ENCODE measurements at regions not wholly inside any gene's neighbourhood (a gene's known extent, or its start where the extent isn't known, plus 50 kb on each side); places are given as distances from the start of the nearest gene placed in this dataset.

DNA sequence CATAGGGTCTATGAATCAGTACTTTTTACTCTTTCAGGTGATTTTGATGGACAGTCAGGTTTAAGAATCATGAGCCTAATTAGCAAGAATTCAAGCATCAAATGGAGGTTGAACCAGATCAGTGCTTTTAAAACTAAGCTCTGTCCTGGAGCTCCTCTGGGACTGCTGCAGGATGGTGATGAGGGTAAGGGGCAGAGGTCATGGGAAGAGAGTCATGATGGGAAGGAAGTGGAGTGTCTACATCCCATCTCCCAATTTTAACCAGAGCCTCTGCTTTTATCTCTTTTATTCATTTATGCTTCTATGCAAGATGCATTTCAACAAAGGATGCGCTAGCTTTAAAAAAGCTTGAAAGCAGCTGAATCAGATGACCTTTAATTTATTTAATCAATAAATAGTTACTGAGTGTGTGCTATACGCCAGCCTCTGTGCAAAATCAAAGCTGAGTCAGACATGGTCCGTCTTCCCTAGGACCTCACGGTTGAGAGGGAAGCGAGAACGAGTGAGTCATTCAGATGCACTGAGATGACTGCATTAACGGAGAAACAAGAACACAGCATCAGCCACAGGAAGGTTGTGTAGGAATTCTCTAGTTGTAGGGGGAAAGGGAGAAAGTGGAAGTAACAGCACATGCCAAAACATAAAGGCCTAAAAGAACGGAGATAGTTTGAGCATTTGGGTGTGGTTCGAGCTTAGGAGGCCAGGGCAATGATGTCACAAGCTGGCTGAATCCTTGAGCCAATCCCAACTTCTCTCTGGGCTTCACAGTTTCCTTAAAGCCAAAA is 441.6 kb upstream of the BRINP1 start:
- H3K4me3 ChIP-seq (ENCODE audit: low read depth, low read length), result no peak overlapping the region
- no peaks in the 10 kb centered on the region for H3K36me3 ChIP-seq (ENCODE audit: control insufficient read depth in 2 of 2, insufficient read depth in 1 of 2, low read length in 2 of 2)
- no peaks in the 10 kb centered on the region for H3K9me3 ChIP-seq (ENCODE audit: control insufficient read depth, insufficient read depth, low read depth, low read length)
- ChIA-PET POLR2A (no interaction called here), CTCF (interaction anchor here (0.7 kb wide), 1 partner anchor 356 kb away, joined by 3 read pairs; no protein-coding TSS in a partner anchor)
- H3K27ac ChIP-seq (ENCODE audit: extremely low read depth, low read depth, low read length), result no peak overlapping the region
- H3K4me1 ChIP-seq (ENCODE audit: control insufficient read depth, insufficient read depth, low read length), result no peaks in the 10 kb centered on the region
- TF ChIP-seq ZNF48 (tag by site-specific recombination; IDR thresholded peaks at IDR 0.05) (no peak), PRDM1 (tag by site-specific recombination; IDR thresholded peaks at IDR 0.05) (peak; percentile 53; the same call in 1 of the 2 replicates)

DNA sequence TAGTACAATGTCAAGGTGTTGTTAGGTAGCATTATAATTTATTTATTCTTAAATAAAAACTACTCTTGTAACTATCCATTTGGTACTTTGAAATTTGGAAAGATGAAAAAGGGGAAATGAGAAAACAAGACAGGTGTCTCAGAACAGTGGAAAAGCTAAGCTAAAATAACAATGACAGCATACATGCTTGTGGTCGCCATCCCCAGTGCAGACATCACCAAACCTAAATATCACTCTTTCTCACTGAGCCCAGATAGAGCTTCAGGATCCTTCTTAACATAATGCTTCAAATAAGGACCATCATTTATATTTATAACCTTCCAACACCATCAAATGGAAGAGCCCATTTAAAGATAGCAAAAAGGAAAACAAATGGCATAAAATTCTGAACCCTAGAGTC is 434.4 kb upstream of the BRINP1 start:
- no peak for TF ChIP-seq GLI4 (tag by site-specific recombination; IDR thresholded peaks at IDR 0.05)
- TF ChIP-seq ZNF549 (tag by site-specific recombination; IDR thresholded peaks at IDR 0.05), result no peak
- TF ChIP-seq ZNF366 (tag by site-specific recombination; conservative IDR thresholded peaks at IDR 0.05), result no peak
- TF ChIP-seq, protein P1, sequence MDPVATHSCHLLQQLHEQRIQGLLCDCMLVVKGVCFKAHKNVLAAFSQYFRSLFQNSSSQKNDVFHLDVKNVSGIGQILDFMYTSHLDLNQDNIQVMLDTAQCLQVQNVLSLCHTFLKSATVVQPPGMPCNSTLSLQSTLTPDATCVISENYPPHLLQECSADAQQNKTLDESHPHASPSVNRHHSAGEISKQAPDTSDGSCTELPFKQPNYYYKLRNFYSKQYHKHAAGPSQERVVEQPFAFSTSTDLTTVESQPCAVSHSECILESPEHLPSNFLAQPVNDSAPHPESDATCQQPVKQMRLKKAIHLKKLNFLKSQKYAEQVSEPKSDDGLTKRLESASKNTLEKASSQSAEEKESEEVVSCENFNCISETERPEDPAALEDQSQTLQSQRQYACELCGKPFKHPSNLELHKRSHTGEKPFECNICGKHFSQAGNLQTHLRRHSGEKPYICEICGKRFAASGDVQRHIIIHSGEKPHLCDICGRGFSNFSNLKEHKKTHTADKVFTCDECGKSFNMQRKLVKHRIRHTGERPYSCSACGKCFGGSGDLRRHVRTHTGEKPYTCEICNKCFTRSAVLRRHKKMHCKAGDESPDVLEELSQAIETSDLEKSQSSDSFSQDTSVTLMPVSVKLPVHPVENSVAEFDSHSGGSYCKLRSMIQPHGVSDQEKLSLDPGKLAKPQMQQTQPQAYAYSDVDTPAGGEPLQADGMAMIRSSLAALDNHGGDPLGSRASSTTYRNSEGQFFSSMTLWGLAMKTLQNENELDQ (tag by site-specific recombination; IDR thresholded peaks at IDR 0.05; ENCODE audit: low read depth), result no peak
- no peak for TF ChIP-seq ZBTB11 (tag by site-specific recombination; conservative IDR thresholded peaks at IDR 0.05; ENCODE audit: low read depth)
- no peak for TF ChIP-seq ZNF677 (tag by site-specific recombination; IDR thresholded peaks at IDR 0.05)
- H3K27ac ChIP-seq (ENCODE audit: extremely low read depth, low read depth, low read length), result no peak overlapping the region
- POLR2A ChIA-PET, result no interaction called here
- H3K4me3 ChIP-seq (ENCODE audit: low read depth, low read length), result no peak overlapping the region
- no peaks in the 10 kb centered on the region for H3K9me3 ChIP-seq (ENCODE audit: control insufficient read depth, insufficient read depth, low read depth, low read length)
- no peaks in the 10 kb centered on the region for H3K36me3 ChIP-seq (ENCODE audit: control insufficient read depth in 2 of 2, insufficient read depth in 1 of 2, low read length in 2 of 2)
- CTCF ChIA-PET, result interaction anchor here (0.7 kb wide), 1 partner anchor 52 kb away, joined by 5 read pairs; no protein-coding TSS in a partner anchor
- H3K4me1 ChIP-seq (ENCODE audit: control insufficient read depth, insufficient read depth, low read length), result no peaks in the 10 kb centered on the region

DNA sequence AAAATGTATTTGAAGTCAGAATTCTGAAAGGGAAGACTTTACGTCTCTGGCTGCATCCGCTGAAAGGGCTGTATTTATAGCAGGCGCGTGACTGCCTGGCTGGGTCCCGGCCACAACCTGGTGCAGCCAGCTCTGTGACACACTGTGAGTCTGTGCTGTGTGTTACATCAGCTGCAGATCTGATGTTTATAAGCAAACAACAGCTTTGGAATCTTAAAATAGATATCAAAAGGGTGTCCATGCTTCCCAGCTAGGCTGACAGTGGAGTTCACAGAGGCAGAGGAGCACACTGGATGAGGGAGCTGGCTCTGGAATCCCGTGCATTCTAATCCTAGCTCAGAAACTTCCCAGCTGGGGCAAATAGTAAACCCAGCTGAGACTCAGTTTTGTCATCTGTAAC is 433.4 kb upstream of the BRINP1 start:
- no peaks in the 10 kb centered on the region for H3K4me1 ChIP-seq (ENCODE audit: control insufficient read depth, insufficient read depth, low read length)
- no peak overlapping the region for H3K4me3 ChIP-seq (ENCODE audit: low read depth, low read length)
- TF ChIP-seq ZNF423 (tag by site-specific recombination; IDR thresholded peaks at IDR 0.05) (no peak), ZBTB10 (tag by site-specific recombination; IDR thresholded peaks at IDR 0.05) (no peak), ZNF366 (tag by site-specific recombination; conservative IDR thresholded peaks at IDR 0.05) (no peak), ZNF24 (tag by site-specific recombination; IDR thresholded peaks at IDR 0.05) (no peak), ZSCAN16 (tag by site-specific recombination; IDR thresholded peaks at IDR 0.05) (no peak), ZNF776 (tag by site-specific recombination; IDR thresholded peaks at IDR 0.05; ENCODE audit: borderline replicate concordance) (no peak)
- TF ChIP-seq, protein P2, sequence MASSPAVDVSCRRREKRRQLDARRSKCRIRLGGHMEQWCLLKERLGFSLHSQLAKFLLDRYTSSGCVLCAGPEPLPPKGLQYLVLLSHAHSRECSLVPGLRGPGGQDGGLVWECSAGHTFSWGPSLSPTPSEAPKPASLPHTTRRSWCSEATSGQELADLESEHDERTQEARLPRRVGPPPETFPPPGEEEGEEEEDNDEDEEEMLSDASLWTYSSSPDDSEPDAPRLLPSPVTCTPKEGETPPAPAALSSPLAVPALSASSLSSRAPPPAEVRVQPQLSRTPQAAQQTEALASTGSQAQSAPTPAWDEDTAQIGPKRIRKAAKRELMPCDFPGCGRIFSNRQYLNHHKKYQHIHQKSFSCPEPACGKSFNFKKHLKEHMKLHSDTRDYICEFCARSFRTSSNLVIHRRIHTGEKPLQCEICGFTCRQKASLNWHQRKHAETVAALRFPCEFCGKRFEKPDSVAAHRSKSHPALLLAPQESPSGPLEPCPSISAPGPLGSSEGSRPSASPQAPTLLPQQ (tag by site-specific recombination; IDR thresholded peaks at IDR 0.05), result no peak
- TF ChIP-seq, protein P3, sequence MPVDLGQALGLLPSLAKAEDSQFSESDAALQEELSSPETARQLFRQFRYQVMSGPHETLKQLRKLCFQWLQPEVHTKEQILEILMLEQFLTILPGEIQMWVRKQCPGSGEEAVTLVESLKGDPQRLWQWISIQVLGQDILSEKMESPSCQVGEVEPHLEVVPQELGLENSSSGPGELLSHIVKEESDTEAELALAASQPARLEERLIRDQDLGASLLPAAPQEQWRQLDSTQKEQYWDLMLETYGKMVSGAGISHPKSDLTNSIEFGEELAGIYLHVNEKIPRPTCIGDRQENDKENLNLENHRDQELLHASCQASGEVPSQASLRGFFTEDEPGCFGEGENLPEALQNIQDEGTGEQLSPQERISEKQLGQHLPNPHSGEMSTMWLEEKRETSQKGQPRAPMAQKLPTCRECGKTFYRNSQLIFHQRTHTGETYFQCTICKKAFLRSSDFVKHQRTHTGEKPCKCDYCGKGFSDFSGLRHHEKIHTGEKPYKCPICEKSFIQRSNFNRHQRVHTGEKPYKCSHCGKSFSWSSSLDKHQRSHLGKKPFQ (tag by site-specific recombination; IDR thresholded peaks at IDR 0.05), result no peak
- no peaks in the 10 kb centered on the region for H3K9me3 ChIP-seq (ENCODE audit: control insufficient read depth, insufficient read depth, low read depth, low read length)
- H3K36me3 ChIP-seq (ENCODE audit: control insufficient read depth in 2 of 2, insufficient read depth in 1 of 2, low read length in 2 of 2), result no peaks in the 10 kb centered on the region
- ChIA-PET CTCF (no interaction called here), POLR2A (no interaction called here)
- no peak overlapping the region for H3K27ac ChIP-seq (ENCODE audit: extremely low read depth, low read depth, low read length)

All from HEK293 (cell line).